ENCODE measurements at regions not wholly inside any gene's neighbourhood (a gene's known extent, or its start where the extent isn't known, plus 50 kb on each side); places are given as distances from the start of the nearest gene placed in this dataset.

GRCh38 chr2:60280238-60280637 is 273.2 kb downstream of the BCL11A start:
- H3K27me3 Mint-ChIP-seq: peaks cover 0 to 1% of the 10 kb centered on the region in 2 donors
- POLR2A ChIA-PET (ENCODE audit: partially characterized antibody): no interaction called here
- CTCF ChIA-PET (ENCODE audit: partially characterized antibody): no interaction called here

GRCh38 chr2:60278906-60279305 is 274.5 kb downstream of the BCL11A start:
- Histone ChIP-seq H3K36me3 (ENCODE audit: insufficient read depth, low read length) (no peaks in the 10 kb centered on the region), H3K27me3 (ENCODE audit: insufficient read depth, low read length) (no peaks in the 10 kb centered on the region), H3K9me3 (ENCODE audit: control insufficient read depth in 1 of 2, low read length in 2 of 2) (no peaks in the 10 kb centered on the region), H3K4me1 (ENCODE audit: insufficient read depth, low read length) (no peaks in the 10 kb centered on the region), H3K27ac (ENCODE audit: low read depth, low read length) (no peak overlapping the region), H3K4me3 (ENCODE audit: low read length in 2 of 2) (no peak overlapping the region)
- no peak overlapping the region for H3K4me3 Mint-ChIP-seq
- H3K9me3 Mint-ChIP-seq: peaks cover 0 to 5% (median 3%) of the 10 kb centered on the region in 8 donors
- H3K27ac Mint-ChIP-seq: no peak overlapping the region
- POLR2A ChIA-PET (ENCODE audit: partially characterized antibody): no interaction called here
- intact Hi-C loops (cut with micrococcal nuclease): no loop called here
- no peak for DNase-seq
- CTCF ChIA-PET (ENCODE audit: partially characterized antibody): no interaction called here
- no peaks in the 10 kb centered on the region for H3K4me1 Mint-ChIP-seq
- peaks cover 0 to 1% of the 10 kb centered on the region in 2 donors for H3K27me3 Mint-ChIP-seq
- no peaks in the 10 kb centered on the region for H3K36me3 Mint-ChIP-seq

More at GRCh38 chr2:60280238-60280637, 273.2 kb downstream of the BCL11A start:
- DNase-seq: no peak
- Mint-ChIP-seq H3K4me3 (no peak overlapping the region), H3K27ac (no peak overlapping the region), H3K4me1 (no peaks in the 10 kb centered on the region), H3K36me3 (no peaks in the 10 kb centered on the region), H3K9me3 (peaks cover 0 to 3% (median 0%) of the 10 kb centered on the region in 8 donors)
- intact Hi-C loops (cut with micrococcal nuclease): no loop called here
- H3K9me3 ChIP-seq (ENCODE audit: control insufficient read depth in 1 of 2, low read length in 2 of 2): no peaks in the 10 kb centered on the region
- H3K4me1 ChIP-seq (ENCODE audit: insufficient read depth, low read length): no peaks in the 10 kb centered on the region
- no peak overlapping the region for H3K4me3 ChIP-seq (ENCODE audit: low read length in 2 of 2)
- no peak overlapping the region for H3K27ac ChIP-seq (ENCODE audit: low read depth, low read length)
- H3K27me3 ChIP-seq (ENCODE audit: insufficient read depth, low read length): no peaks in the 10 kb centered on the region
- no peaks in the 10 kb centered on the region for H3K36me3 ChIP-seq (ENCODE audit: insufficient read depth, low read length)

GRCh38 chr2:60275958-60276357 is 277.5 kb downstream of the BCL11A start:
- no peak overlapping the region for H3K4me3 ChIP-seq (ENCODE audit: low read length in 2 of 2)
- H3K27ac Mint-ChIP-seq: no peak overlapping the region
- no peaks in the 10 kb centered on the region for H3K36me3 Mint-ChIP-seq
- H3K4me1 Mint-ChIP-seq: no peaks in the 10 kb centered on the region
- no peak overlapping the region for H3K27ac ChIP-seq (ENCODE audit: low read depth, low read length)
- no peaks in the 10 kb centered on the region for H3K27me3 ChIP-seq (ENCODE audit: insufficient read depth, low read length)
- no peaks in the 10 kb centered on the region for H3K9me3 ChIP-seq (ENCODE audit: control insufficient read depth in 1 of 2, low read length in 2 of 2)
- ChIA-PET CTCF (ENCODE audit: partially characterized antibody) (no interaction called here), POLR2A (ENCODE audit: partially characterized antibody) (no interaction called here)
- H3K4me1 ChIP-seq (ENCODE audit: insufficient read depth, low read length): no peaks in the 10 kb centered on the region
- H3K9me3 Mint-ChIP-seq: peaks cover 0 to 8% (median 3%) of the 10 kb centered on the region in 8 donors
- intact Hi-C loops (cut with micrococcal nuclease): no loop called here
- H3K36me3 ChIP-seq (ENCODE audit: insufficient read depth, low read length): no peaks in the 10 kb centered on the region
- no peak for DNase-seq
- H3K4me3 Mint-ChIP-seq: no peak overlapping the region
- H3K27me3 Mint-ChIP-seq: peaks cover 0 to 1% of the 10 kb centered on the region in 2 donors

GRCh38 chr2:60273836-60274235 is 279.6 kb downstream of the BCL11A start:
- ChIA-PET CTCF (ENCODE audit: partially characterized antibody) (no interaction called here), POLR2A (ENCODE audit: partially characterized antibody) (no interaction called here)
- no peak for DNase-seq
- Histone ChIP-seq H3K9me3 (ENCODE audit: control insufficient read depth in 1 of 2, low read length in 2 of 2) (no peaks in the 10 kb centered on the region), H3K36me3 (ENCODE audit: insufficient read depth, low read length) (no peaks in the 10 kb centered on the region), H3K27me3 (ENCODE audit: insufficient read depth, low read length) (no peaks in the 10 kb centered on the region), H3K27ac (ENCODE audit: low read depth, low read length) (no peak overlapping the region), H3K4me1 (ENCODE audit: insufficient read depth, low read length) (no peaks in the 10 kb centered on the region), H3K4me3 (ENCODE audit: low read length in 2 of 2) (no peak overlapping the region)
- Mint-ChIP-seq H3K27ac (no peak overlapping the region), H3K27me3 (peaks cover 0 to 1% of the 10 kb centered on the region in 2 donors), H3K9me3 (peaks cover 0 to 8% (median 2%) of the 10 kb centered on the region in 8 donors), H3K4me3 (no peak overlapping the region), H3K4me1 (no peaks in the 10 kb centered on the region), H3K36me3 (no peaks in the 10 kb centered on the region)
- intact Hi-C loops (cut with micrococcal nuclease): no loop called here

- Mint-ChIP-seq H3K4me1 (no peaks in the 10 kb centered on the region), H3K27ac (no peak overlapping the region), H3K4me3 (no peak overlapping the region), H3K36me3 (no peaks in the 10 kb centered on the region), H3K9me3 (peaks cover 0 to 8% (median 2%) of the 10 kb centered on the region in 8 donors), H3K27me3 (no peaks in the 10 kb centered on the region)
- no peaks in the 10 kb centered on the region for H3K9me3 ChIP-seq (ENCODE audit: control insufficient read depth in 1 of 2, low read length in 2 of 2)
- intact Hi-C loops (cut with micrococcal nuclease): no loop called here
- no peak overlapping the region for H3K27ac ChIP-seq (ENCODE audit: low read depth, low read length)
- no peaks in the 10 kb centered on the region for H3K36me3 ChIP-seq (ENCODE audit: insufficient read depth, low read length)
- no peak for DNase-seq
- H3K4me1 ChIP-seq (ENCODE audit: insufficient read depth, low read length): no peaks in the 10 kb centered on the region
- ChIA-PET CTCF (ENCODE audit: partially characterized antibody) (no interaction called here), POLR2A (ENCODE audit: partially characterized antibody) (no interaction called here)
- no peak overlapping the region for H3K4me3 ChIP-seq (ENCODE audit: low read length in 2 of 2)
- no peaks in the 10 kb centered on the region for H3K27me3 ChIP-seq (ENCODE audit: insufficient read depth, low read length)
Observed at GRCh38 chr2:60271713-60272112, 281.7 kb downstream of the BCL11A start.

GRCh38 chr2:60271131-60271530 is 282.3 kb downstream of the BCL11A start:
- H3K9me3 ChIP-seq (ENCODE audit: control insufficient read depth in 1 of 2, low read length in 2 of 2): no peaks in the 10 kb centered on the region
- intact Hi-C loops (cut with micrococcal nuclease): no loop called here
- DNase-seq: no peak

GRCh38 chr2:60268661-60269060 is 284.8 kb downstream of the BCL11A start:
- H3K27ac Mint-ChIP-seq: no peak overlapping the region
- H3K9me3 Mint-ChIP-seq: peaks cover 0 to 8% (median 3%) of the 10 kb centered on the region in 8 donors

More at GRCh38 chr2:60271131-60271530, 282.3 kb downstream of the BCL11A start:
- peaks cover 0 to 8% (median 1%) of the 10 kb centered on the region in 8 donors for H3K9me3 Mint-ChIP-seq
- Histone ChIP-seq H3K4me1 (ENCODE audit: insufficient read depth, low read length) (no peaks in the 10 kb centered on the region), H3K27me3 (ENCODE audit: insufficient read depth, low read length) (no peaks in the 10 kb centered on the region), H3K27ac (ENCODE audit: low read depth, low read length) (no peak overlapping the region), H3K36me3 (ENCODE audit: insufficient read depth, low read length) (no peaks in the 10 kb centered on the region), H3K4me3 (ENCODE audit: low read length in 2 of 2) (no peak overlapping the region)
- CTCF ChIA-PET (ENCODE audit: partially characterized antibody): no interaction called here
- H3K27ac Mint-ChIP-seq: no peak overlapping the region
- H3K4me1 Mint-ChIP-seq: no peaks in the 10 kb centered on the region
- POLR2A ChIA-PET (ENCODE audit: partially characterized antibody): no interaction called here
- peaks cover 0 to 1% of the 10 kb centered on the region in 2 donors for H3K27me3 Mint-ChIP-seq
- no peak overlapping the region for H3K4me3 Mint-ChIP-seq
- H3K36me3 Mint-ChIP-seq: no peaks in the 10 kb centered on the region

GRCh38 chr2:60268032-60268431 is 285.4 kb downstream of the BCL11A start:
- Mint-ChIP-seq H3K27me3 (peaks cover 0 to 1% of the 10 kb centered on the region in 2 donors), H3K4me1 (no peaks in the 10 kb centered on the region), H3K36me3 (no peaks in the 10 kb centered on the region), H3K9me3 (peaks cover 0 to 8% (median 4%) of the 10 kb centered on the region in 8 donors), H3K4me3 (no peak overlapping the region), H3K27ac (no peak overlapping the region)
- Histone ChIP-seq H3K4me3 (ENCODE audit: low read length in 2 of 2) (no peak overlapping the region), H3K27ac (ENCODE audit: low read depth, low read length) (no peak overlapping the region), H3K36me3 (ENCODE audit: insufficient read depth, low read length) (no peaks in the 10 kb centered on the region), H3K27me3 (ENCODE audit: insufficient read depth, low read length) (no peaks in the 10 kb centered on the region), H3K9me3 (ENCODE audit: control insufficient read depth in 1 of 2, low read length in 2 of 2) (no peaks in the 10 kb centered on the region), H3K4me1 (ENCODE audit: insufficient read depth, low read length) (no peaks in the 10 kb centered on the region)
- CTCF ChIA-PET (ENCODE audit: partially characterized antibody): no interaction called here
- no peak for DNase-seq
- POLR2A ChIA-PET (ENCODE audit: partially characterized antibody): no interaction called here
- intact Hi-C loops (cut with micrococcal nuclease): no loop called here

More at GRCh38 chr2:60268661-60269060, 284.8 kb downstream of the BCL11A start:
- Histone ChIP-seq H3K27ac (ENCODE audit: low read depth, low read length) (no peak overlapping the region), H3K27me3 (ENCODE audit: insufficient read depth, low read length) (no peaks in the 10 kb centered on the region), H3K4me1 (ENCODE audit: insufficient read depth, low read length) (no peaks in the 10 kb centered on the region), H3K4me3 (ENCODE audit: low read length in 2 of 2) (no peak overlapping the region), H3K36me3 (ENCODE audit: insufficient read depth, low read length) (no peaks in the 10 kb centered on the region), H3K9me3 (ENCODE audit: control insufficient read depth in 1 of 2, low read length in 2 of 2) (no peaks in the 10 kb centered on the region)
- no peaks in the 10 kb centered on the region for H3K4me1 Mint-ChIP-seq
- intact Hi-C loops (cut with micrococcal nuclease): no loop called here
- CTCF ChIA-PET (ENCODE audit: partially characterized antibody): no interaction called here
- POLR2A ChIA-PET (ENCODE audit: partially characterized antibody): no interaction called here
- no peaks in the 10 kb centered on the region for H3K36me3 Mint-ChIP-seq
- no peak for DNase-seq
- no peak overlapping the region for H3K4me3 Mint-ChIP-seq
- H3K27me3 Mint-ChIP-seq: peaks cover 0 to 1% of the 10 kb centered on the region in 2 donors
